Liver (tissue), 8 donors: ENCODE measurements at regions not wholly inside any gene's neighbourhood (a gene's known extent, or its start where the extent isn't known, plus 50 kb on each side); places are given as distances from the start of the nearest gene placed in this dataset.

Source experiments
- DNase-seq: peaks from one replicate; pipeline ENCODE4 v3.0.0-alpha.2; 2017; ENCODE audit warnings: low spot score
- H3K27ac ChIP-seq, 2 donors: one replicate each; pipeline ENCODE4 v1.7.0; 2013; ENCODE audit warnings: inconsistent platforms in 2 of 2, low read length in 2 of 2, control low read depth in 1 of 2, low read depth in 1 of 2, mild to moderate bottlenecking in 1 of 2
- H3K27me3 ChIP-seq, 4 donors: one replicate each; pipeline versions ENCODE4 v1.6.1 to v1.7.0; 2013; ENCODE audit warnings: low read length in 3 of 4, inconsistent platforms in 1 of 4, mild to moderate bottlenecking in 1 of 4, moderate library complexity in 1 of 4; ENCODE audit not compliant: control insufficient read depth in 4 of 4, insufficient read depth in 4 of 4
- H3K36me3 ChIP-seq, 4 donors: one replicate each; pipeline versions ENCODE4 v1.6.1 to v1.7.0; 2013; ENCODE audit warnings: low read length in 3 of 4, mild to moderate bottlenecking in 3 of 4, low read depth in 1 of 4, moderate library complexity in 1 of 4; ENCODE audit not compliant: control insufficient read depth in 4 of 4, insufficient read depth in 3 of 4
- H3K4me1 ChIP-seq, 4 donors: one replicate each; pipeline versions ENCODE4 v1.6.1 to v1.7.0; 2013; ENCODE audit warnings: low read length in 3 of 4, mild to moderate bottlenecking in 3 of 4, moderate library complexity in 1 of 4; ENCODE audit not compliant: control insufficient read depth in 4 of 4, insufficient read depth in 4 of 4
- H3K4me3 ChIP-seq, 3 donors: one replicate each; pipeline versions ENCODE4 v1.6.1 to v1.7.0; 2013; ENCODE audit warnings: low read length in 3 of 3, control low read depth in 1 of 3, low read depth in 1 of 3, mild to moderate bottlenecking in 1 of 3
- H3K9ac ChIP-seq, 2 donors: one replicate each; pipeline ENCODE4 v1.7.0; 2013; ENCODE audit warnings: low read length in 2 of 2, mild to moderate bottlenecking in 2 of 2, moderate library complexity in 2 of 2, control low read depth in 1 of 2, low read depth in 1 of 2
- H3K9me3 ChIP-seq, 4 donors: one replicate each; pipeline versions ENCODE4 v1.6.1 to v1.7.0; 2013; ENCODE audit warnings: low read length in 3 of 4; ENCODE audit not compliant: control insufficient read depth in 4 of 4
- EGR1 ChIP-seq, 2 donors: IDR thresholded peaks; 2 replicates each; pipeline ENCODE4 v1.6.1; 2016 to 2018; ENCODE audit warnings: antibody characterized with exemption in 2 of 2, low read depth in 2 of 2
- FOXA1 ChIP-seq: IDR thresholded peaks from 2 replicates; pipeline ENCODE4 v1.6.1; 2016; ENCODE audit warnings: antibody characterized with exemption
- FOXA2 ChIP-seq: IDR thresholded peaks from 2 replicates; pipeline ENCODE4 v1.6.1; 2016; ENCODE audit warnings: antibody characterized with exemption
- GABPA ChIP-seq, 2 donors: IDR thresholded peaks in 1 of 2; conservative IDR thresholded peaks in 1 of 2; 2 replicates each; pipeline ENCODE4 v1.6.1; 2016; ENCODE audit warnings: antibody characterized with exemption in 2 of 2, mild to moderate bottlenecking in 1 of 2, moderate library complexity in 1 of 2
- HNF4A ChIP-seq, 2 donors: conservative IDR thresholded peaks; 2 replicates each; pipeline ENCODE4 v1.6.1; 2016; ENCODE audit warnings: antibody characterized with exemption in 2 of 2, mild to moderate bottlenecking in 2 of 2
- HNF4G ChIP-seq: IDR thresholded peaks from 2 replicates; pipeline ENCODE4 v1.6.1; 2016; ENCODE audit warnings: antibody characterized with exemption
- JUND ChIP-seq, 2 donors: IDR thresholded peaks; 2 replicates each; pipeline ENCODE4 v1.6.1; 2016; ENCODE audit warnings: antibody characterized with exemption in 2 of 2
- NR2F2 ChIP-seq: IDR thresholded peaks from 2 replicates; pipeline ENCODE4 v1.6.1; 2016; ENCODE audit warnings: antibody characterized with exemption
- RAD21 ChIP-seq, 2 donors: IDR thresholded peaks; 2 replicates each; pipeline ENCODE4 v1.6.1; 2016; ENCODE audit warnings: antibody characterized with exemption in 2 of 2, mild to moderate bottlenecking in 2 of 2
- RXRA ChIP-seq, 2 donors: IDR thresholded peaks; 2 replicates each; pipeline ENCODE4 v1.6.1; 2017 to 2018; ENCODE audit warnings: antibody characterized with exemption in 2 of 2, mild to moderate bottlenecking in 1 of 2
- SP1 ChIP-seq: IDR thresholded peaks from 2 replicates; pipeline ENCODE4 v1.6.1; 2018; ENCODE audit warnings: antibody characterized with exemption, mild to moderate bottlenecking
- TAF1 ChIP-seq: conservative IDR thresholded peaks from 2 replicates; pipeline ENCODE4 v1.6.1; 2016; ENCODE audit warnings: antibody characterized with exemption, mild to moderate bottlenecking
- YY1 ChIP-seq: IDR thresholded peaks from 2 replicates; pipeline ENCODE4 v1.6.1; 2016; ENCODE audit warnings: antibody characterized with exemption, mild to moderate bottlenecking
- WGBS: extraction: QIAGEN DNeasy Blood & Tissue Kit; methylation state at CpG from one replicate; pipeline ENCODE4 v1.1.7; 2013; 5-methylcytosine and 5-hydroxymethylcytosine counted together
- TF ChIP-seq, protein P1 (sequence below): IDR thresholded peaks from 2 replicates; pipeline ENCODE4 v1.6.1; 2016; ENCODE audit warnings: antibody characterized with exemption
- TF ChIP-seq, protein P2 (sequence below): fragments of 150-350 bp; IDR thresholded peaks from 2 replicates; pipeline ENCODE4 v1.5.1; 2017; ENCODE audit warnings: improper control_type of control experiment, low read depth, low read length; ENCODE audit not compliant: missing input control
- TF ChIP-seq, protein P3 (sequence below): IDR thresholded peaks from 2 replicates; pipeline ENCODE4 v1.6.1; 2016; ENCODE audit warnings: antibody characterized with exemption
- TF ChIP-seq, protein P4 (sequence below): IDR thresholded peaks from 2 replicates; pipeline ENCODE4 v1.6.1; 2016; ENCODE audit warnings: antibody characterized with exemption, mild to moderate bottlenecking
- TF ChIP-seq, protein P5 (sequence below): IDR thresholded peaks from 2 replicates; pipeline ENCODE4 v1.6.1; 2016; ENCODE audit warnings: antibody characterized with exemption
- donor health status: healthy.
- donor health status: healthy.
- donor health status: healthy.
- donor health status: healthy.
- donor health status: healthy.

DNA sequence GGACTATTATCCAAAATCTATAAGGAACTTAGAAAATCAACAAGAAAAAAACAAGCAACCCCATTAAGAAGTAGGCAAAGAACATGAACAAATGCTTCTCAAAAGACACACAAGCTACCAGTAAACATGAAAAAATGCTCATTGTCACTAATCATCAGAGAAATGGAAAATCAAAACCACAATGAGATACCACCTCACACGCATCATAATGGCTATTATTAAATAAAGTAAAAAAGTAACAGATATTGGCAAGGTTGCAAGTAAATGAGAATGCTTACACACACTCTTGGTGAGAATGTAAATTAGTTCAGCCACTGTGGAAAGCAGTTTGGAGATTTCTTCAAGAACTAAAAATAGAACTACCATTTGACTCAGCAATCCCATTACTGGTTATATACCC, 167.0 kb upstream of the DMRTA1 start:
- no peaks in the 10 kb centered on the region for H3K4me1 ChIP-seq
- no peaks in the 10 kb centered on the region for H3K36me3 ChIP-seq
- H3K27ac ChIP-seq = no peak overlapping the region
- no peak for DNase-seq
- TF ChIP-seq, protein P1, sequence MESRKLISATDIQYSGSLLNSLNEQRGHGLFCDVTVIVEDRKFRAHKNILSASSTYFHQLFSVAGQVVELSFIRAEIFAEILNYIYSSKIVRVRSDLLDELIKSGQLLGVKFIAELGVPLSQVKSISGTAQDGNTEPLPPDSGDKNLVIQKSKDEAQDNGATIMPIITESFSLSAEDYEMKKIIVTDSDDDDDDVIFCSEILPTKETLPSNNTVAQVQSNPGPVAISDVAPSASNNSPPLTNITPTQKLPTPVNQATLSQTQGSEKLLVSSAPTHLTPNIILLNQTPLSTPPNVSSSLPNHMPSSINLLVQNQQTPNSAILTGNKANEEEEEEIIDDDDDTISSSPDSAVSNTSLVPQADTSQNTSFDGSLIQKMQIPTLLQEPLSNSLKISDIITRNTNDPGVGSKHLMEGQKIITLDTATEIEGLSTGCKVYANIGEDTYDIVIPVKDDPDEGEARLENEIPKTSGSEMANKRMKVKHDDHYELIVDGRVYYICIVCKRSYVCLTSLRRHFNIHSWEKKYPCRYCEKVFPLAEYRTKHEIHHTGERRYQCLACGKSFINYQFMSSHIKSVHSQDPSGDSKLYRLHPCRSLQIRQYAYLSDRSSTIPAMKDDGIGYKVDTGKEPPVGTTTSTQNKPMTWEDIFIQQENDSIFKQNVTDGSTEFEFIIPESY = no peak
- TF ChIP-seq, protein P2, sequence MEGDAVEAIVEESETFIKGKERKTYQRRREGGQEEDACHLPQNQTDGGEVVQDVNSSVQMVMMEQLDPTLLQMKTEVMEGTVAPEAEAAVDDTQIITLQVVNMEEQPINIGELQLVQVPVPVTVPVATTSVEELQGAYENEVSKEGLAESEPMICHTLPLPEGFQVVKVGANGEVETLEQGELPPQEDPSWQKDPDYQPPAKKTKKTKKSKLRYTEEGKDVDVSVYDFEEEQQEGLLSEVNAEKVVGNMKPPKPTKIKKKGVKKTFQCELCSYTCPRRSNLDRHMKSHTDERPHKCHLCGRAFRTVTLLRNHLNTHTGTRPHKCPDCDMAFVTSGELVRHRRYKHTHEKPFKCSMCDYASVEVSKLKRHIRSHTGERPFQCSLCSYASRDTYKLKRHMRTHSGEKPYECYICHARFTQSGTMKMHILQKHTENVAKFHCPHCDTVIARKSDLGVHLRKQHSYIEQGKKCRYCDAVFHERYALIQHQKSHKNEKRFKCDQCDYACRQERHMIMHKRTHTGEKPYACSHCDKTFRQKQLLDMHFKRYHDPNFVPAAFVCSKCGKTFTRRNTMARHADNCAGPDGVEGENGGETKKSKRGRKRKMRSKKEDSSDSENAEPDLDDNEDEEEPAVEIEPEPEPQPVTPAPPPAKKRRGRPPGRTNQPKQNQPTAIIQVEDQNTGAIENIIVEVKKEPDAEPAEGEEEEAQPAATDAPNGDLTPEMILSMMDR = no peak
- no peak for TF ChIP-seq HNF4A (conservative IDR thresholded peaks at IDR 0.05)
- TF ChIP-seq, protein P3, sequence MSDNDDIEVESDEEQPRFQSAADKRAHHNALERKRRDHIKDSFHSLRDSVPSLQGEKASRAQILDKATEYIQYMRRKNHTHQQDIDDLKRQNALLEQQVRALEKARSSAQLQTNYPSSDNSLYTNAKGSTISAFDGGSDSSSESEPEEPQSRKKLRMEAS = no peak
- WGBS = 87% methylated on average over 1 of the region's 1 CpG
- H3K4me3 ChIP-seq = no peak overlapping the region
- no peak overlapping the region for H3K9ac ChIP-seq
- H3K9me3 ChIP-seq = no peaks in the 10 kb centered on the region
- peaks cover 0 to 4% (median 0%) of the 10 kb centered on the region in 4 donors for H3K27me3 ChIP-seq

DNA sequence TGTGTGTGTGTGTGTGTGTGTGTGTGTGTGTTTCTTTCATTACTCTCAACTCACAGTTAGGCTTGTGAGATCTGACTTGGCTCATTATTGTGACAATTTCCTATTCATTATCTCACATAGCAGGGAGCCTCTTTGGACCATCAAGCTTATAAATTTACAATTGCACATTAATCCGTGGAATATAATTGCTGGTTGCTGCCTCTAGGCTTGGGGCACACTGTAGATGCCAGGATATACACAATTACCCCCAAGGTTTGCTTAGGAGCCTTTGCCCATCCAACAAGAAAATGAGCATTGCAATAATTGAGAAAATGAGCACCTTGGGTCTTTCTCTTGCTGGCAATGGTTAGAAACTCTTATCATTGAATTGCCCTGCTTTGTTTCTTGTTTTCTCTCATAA, 161.6 kb upstream of the DMRTA1 start:
- H3K9me3 ChIP-seq = no peaks in the 10 kb centered on the region
- no peak for DNase-seq
- no peak overlapping the region for H3K4me3 ChIP-seq
- no peaks in the 10 kb centered on the region for H3K4me1 ChIP-seq
- H3K27me3 ChIP-seq = no peaks in the 10 kb centered on the region
- no peak overlapping the region for H3K27ac ChIP-seq
- H3K9ac ChIP-seq = no peak overlapping the region
- TF ChIP-seq RXRA (IDR thresholded peaks at IDR 0.05) (no peak), FOXA2 (no peak), JUND (IDR thresholded peaks at IDR 0.05) (no peak), GABPA (IDR thresholded peaks at IDR 0.05 in 1 of 2, conservative IDR thresholded peaks at IDR 0.05 in 1 of 2) (no peak)
- WGBS = 38% methylated on average over 1 of the region's 1 CpG
- no peaks in the 10 kb centered on the region for H3K36me3 ChIP-seq

DNA sequence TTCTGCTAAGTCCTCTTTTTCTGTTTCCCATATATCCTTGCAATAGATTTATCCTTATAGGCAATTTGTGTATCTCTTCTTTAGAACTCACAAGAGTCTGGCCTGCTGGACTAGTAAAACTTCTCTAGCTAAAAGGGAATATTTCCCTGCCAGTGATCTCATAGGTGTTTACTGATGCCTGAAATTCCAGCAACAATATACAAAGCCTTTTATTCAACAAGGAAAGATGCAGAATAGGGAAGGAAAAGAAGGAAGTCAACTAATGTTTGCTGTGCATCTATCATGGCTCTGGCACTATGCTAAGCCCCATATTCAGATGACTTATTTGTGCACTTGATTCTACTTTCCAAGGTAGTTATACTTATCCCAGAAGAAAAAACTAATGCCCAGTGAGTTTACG, 160.0 kb upstream of the DMRTA1 start:
- H3K27me3 ChIP-seq = no peaks in the 10 kb centered on the region
- no peak overlapping the region for H3K9ac ChIP-seq
- 93% methylated on average over 1 of the region's 1 CpG for WGBS
- no peak overlapping the region for H3K27ac ChIP-seq
- no peak for DNase-seq
- H3K4me3 ChIP-seq = no peak overlapping the region
- no peaks in the 10 kb centered on the region for H3K9me3 ChIP-seq
- H3K36me3 ChIP-seq = no peaks in the 10 kb centered on the region
- no peaks in the 10 kb centered on the region for H3K4me1 ChIP-seq
- TF ChIP-seq HNF4G (no peak), FOXA1 (no peak), RAD21 (IDR thresholded peaks at IDR 0.05) (no peak), TAF1 (no peak), YY1 (no peak), FOXA2 (no peak), EGR1 (IDR thresholded peaks at IDR 0.05; ENCODE audit: low read depth in 2 of 2) (no peak), GABPA (IDR thresholded peaks at IDR 0.05 in 1 of 2, conservative IDR thresholded peaks at IDR 0.05 in 1 of 2) (no peak), SP1 (no peak), JUND (IDR thresholded peaks at IDR 0.05) (no peak), HNF4A (conservative IDR thresholded peaks at IDR 0.05) (no peak), NR2F2 (no peak)
- TF ChIP-seq, protein P2 = no peak
- TF ChIP-seq, protein P4, sequence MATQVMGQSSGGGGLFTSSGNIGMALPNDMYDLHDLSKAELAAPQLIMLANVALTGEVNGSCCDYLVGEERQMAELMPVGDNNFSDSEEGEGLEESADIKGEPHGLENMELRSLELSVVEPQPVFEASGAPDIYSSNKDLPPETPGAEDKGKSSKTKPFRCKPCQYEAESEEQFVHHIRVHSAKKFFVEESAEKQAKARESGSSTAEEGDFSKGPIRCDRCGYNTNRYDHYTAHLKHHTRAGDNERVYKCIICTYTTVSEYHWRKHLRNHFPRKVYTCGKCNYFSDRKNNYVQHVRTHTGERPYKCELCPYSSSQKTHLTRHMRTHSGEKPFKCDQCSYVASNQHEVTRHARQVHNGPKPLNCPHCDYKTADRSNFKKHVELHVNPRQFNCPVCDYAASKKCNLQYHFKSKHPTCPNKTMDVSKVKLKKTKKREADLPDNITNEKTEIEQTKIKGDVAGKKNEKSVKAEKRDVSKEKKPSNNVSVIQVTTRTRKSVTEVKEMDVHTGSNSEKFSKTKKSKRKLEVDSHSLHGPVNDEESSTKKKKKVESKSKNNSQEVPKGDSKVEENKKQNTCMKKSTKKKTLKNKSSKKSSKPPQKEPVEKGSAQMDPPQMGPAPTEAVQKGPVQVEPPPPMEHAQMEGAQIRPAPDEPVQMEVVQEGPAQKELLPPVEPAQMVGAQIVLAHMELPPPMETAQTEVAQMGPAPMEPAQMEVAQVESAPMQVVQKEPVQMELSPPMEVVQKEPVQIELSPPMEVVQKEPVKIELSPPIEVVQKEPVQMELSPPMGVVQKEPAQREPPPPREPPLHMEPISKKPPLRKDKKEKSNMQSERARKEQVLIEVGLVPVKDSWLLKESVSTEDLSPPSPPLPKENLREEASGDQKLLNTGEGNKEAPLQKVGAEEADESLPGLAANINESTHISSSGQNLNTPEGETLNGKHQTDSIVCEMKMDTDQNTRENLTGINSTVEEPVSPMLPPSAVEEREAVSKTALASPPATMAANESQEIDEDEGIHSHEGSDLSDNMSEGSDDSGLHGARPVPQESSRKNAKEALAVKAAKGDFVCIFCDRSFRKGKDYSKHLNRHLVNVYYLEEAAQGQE = no peak
- TF ChIP-seq, protein P5, sequence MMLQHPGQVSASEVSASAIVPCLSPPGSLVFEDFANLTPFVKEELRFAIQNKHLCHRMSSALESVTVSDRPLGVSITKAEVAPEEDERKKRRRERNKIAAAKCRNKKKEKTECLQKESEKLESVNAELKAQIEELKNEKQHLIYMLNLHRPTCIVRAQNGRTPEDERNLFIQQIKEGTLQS = no peak
- TF ChIP-seq, protein P3 = no peak
